HepG2 (cell line): ENCODE measurements at regions not wholly inside any gene's neighbourhood (a gene's known extent, or its start where the extent isn't known, plus 50 kb on each side); places are given as distances from the start of the nearest gene placed in this dataset.

Experiments
- ATAC-seq: fragments of 200-7000 bp; cut with Tn5 transposase; 3 replicates; pipeline ENCODE4 v1.9.1; 2020; ENCODE audit warnings: mild to moderate bottlenecking, moderate library complexity
- BruUV-seq: library from RNA; stranded (reverse); fragments of 400-500 nt; replicated peaks from 2 replicates; lab custom pipeline; 2021; lab: Mats Ljungman, UMichigan
- CTCF ChIA-PET: fragments of 300-600 bp; formaldehyde crosslinking; extraction: SDS; loops from one replicate; lab custom pipeline; 2021; ENCODE audit warnings: low total read pairs, inconsistent platforms, low intra/inter-chr PET ratio; lab: Yijun Ruan, JAX
- POLR2A ChIA-PET: fragments of 350-600 bp; sonication (Branson Sonifier 250); formaldehyde crosslinking; loops from one replicate; lab custom pipeline; 2020; ENCODE audit warnings: antibody characterized with exemption, inconsistent platforms; lab: Yijun Ruan, JAX
- DNase-seq: peaks from one replicate; pipeline ENCODE4 v3.0.0-alpha.2; 2015; ENCODE audit warnings: low spot score
- FAIRE-seq: peaks from 3 replicates; lab custom pipeline; 2011; peaks lifted over from hg19 to GRCh38; lab: Jason Lieb, UNC
- H2AFZ ChIP-seq: one replicate; pipeline ENCODE4 v1.6.1; 2011; ENCODE audit warnings: low read length, inconsistent platforms
- H3K27ac ChIP-seq: fragments of 300-600 bp; 3 replicates; pipeline ENCODE4 v1.8.0; 2011; ENCODE audit warnings: mixed run types, mild to moderate bottlenecking, mixed read lengths, low read length, inconsistent platforms; ENCODE audit not compliant: insufficient read depth; ENCODE audit errors: extremely low read length
- H3K27me3 ChIP-seq, 2 experiments: fragments of 200-600 bp in 1 of 2; 2 replicates in 1 of 2; 3 replicates in 1 of 2; pipeline versions ENCODE4 v1.6.0 to v1.8.0; 2011; ENCODE audit warnings: low read length in 2 of 2, mild to moderate bottlenecking in 2 of 2, moderate library complexity in 2 of 2, inconsistent platforms in 1 of 2; ENCODE audit not compliant: insufficient read depth in 2 of 2, control insufficient read depth in 1 of 2
- H3K36me3 ChIP-seq, 2 experiments: fragments of 200-600 bp in 1 of 2; replicated peaks in 1 of 2; 2 replicates in 1 of 2; 3 replicates in 1 of 2; pipeline versions ENCODE4 v1.5.1 to v1.8.0; 2011; ENCODE audit warnings: low read length in 2 of 2, inconsistent platforms in 1 of 2; ENCODE audit not compliant: insufficient read depth in 2 of 2, control insufficient read depth in 1 of 2
- H3K4me1 ChIP-seq: 2 replicates; pipeline ENCODE4 v1.5.1; 2012; ENCODE audit warnings: low read length, inconsistent platforms; ENCODE audit not compliant: insufficient read depth
- H3K4me2 ChIP-seq: 2 replicates; pipeline ENCODE4 v1.6.0; 2011; ENCODE audit warnings: low read depth, low read length, inconsistent platforms
- H3K4me3 ChIP-seq, 3 experiments: fragments of 200-600 bp in 1 of 3; sonication (generic), shearing (Covaris generic) in 1 of 3; replicated peaks in 1 of 3; 2 replicates each; pipeline ENCODE4 v1.5.1; 2011 to 2016; ENCODE audit warnings: low read length in 3 of 3, inconsistent platforms in 2 of 3, low read depth in 2 of 3, mild to moderate bottlenecking in 2 of 3, control low read depth in 1 of 3, mixed read lengths in 1 of 3; ENCODE audit not compliant: insufficient read depth in 1 of 3
- H3K79me2 ChIP-seq: one replicate; pipeline ENCODE4 v1.6.1; 2011; ENCODE audit warnings: low read length, inconsistent platforms; ENCODE audit not compliant: insufficient read depth
- H3K9ac ChIP-seq: 2 replicates; pipeline ENCODE4 v1.6.0; 2011; ENCODE audit warnings: mild to moderate bottlenecking, low read depth, low read length, inconsistent platforms; ENCODE audit not compliant: insufficient read depth
- H3K9me3 ChIP-seq: 2 replicates; pipeline ENCODE4 v1.5.1; 2012; ENCODE audit warnings: mild to moderate bottlenecking, low read length
- H4K20me1 ChIP-seq: 2 replicates; pipeline ENCODE4 v1.6.0; 2011; ENCODE audit warnings: inconsistent platforms, mild to moderate bottlenecking, low read length, moderate library complexity; ENCODE audit not compliant: insufficient read depth
- ATF2 ChIP-seq: sonication (generic); formaldehyde crosslinking; IDR thresholded peaks from 2 replicates; pipeline ENCODE4 v1.4.0; 2020; ENCODE audit warnings: missing genetic modification reagents
- ETS1 ChIP-seq: sonication (generic); formaldehyde crosslinking; IDR thresholded peaks from 2 replicates; pipeline ENCODE4 v1.4.0; 2020; ENCODE audit warnings: missing genetic modification reagents
- HNF4A ChIP-seq: sonication (generic); formaldehyde crosslinking; IDR thresholded peaks from 2 replicates; pipeline ENCODE4 v1.4.0; 2020; ENCODE audit warnings: missing genetic modification reagents
- HNF4G ChIP-seq, 2 experiments: sonication (generic) in 1 of 2; formaldehyde crosslinking in 1 of 2; IDR thresholded peaks; 2 replicates each; pipeline versions ENCODE4 v1.4.0 to v1.6.1; 2011 to 2020; ENCODE audit warnings: borderline replicate concordance in 2 of 2, low read depth in 2 of 2, mild to moderate bottlenecking in 2 of 2, low read length in 1 of 2, missing genetic modification reagents in 1 of 2, moderate library complexity in 1 of 2
- MBNL3 ChIP-seq: fragments of 250-450 bp; sonication (Bioruptor Pico); conservative IDR thresholded peaks from 2 replicates; pipeline ENCODE4 v1.8.0; 2022; ENCODE audit warnings: mild to moderate bottlenecking, inconsistent platforms
- RBM39 ChIP-seq: fragments of 200-400 bp; formaldehyde crosslinking; IDR thresholded peaks from one replicate; pipeline ENCODE4 v1.6.1; 2018; ENCODE audit warnings: antibody characterized with exemption, mild to moderate bottlenecking, low read depth, low read length; ENCODE audit not compliant: poor library complexity, severe bottlenecking
- RFXANK ChIP-seq: IDR thresholded peaks from 2 replicates; pipeline ENCODE4 v1.6.1; 2016
- SOX13 ChIP-seq, 3 experiments: fragments of 450-650 bp in 1 of 3; sonication (generic) in 1 of 3; formaldehyde crosslinking in 1 of 3; IDR thresholded peaks in 2 of 3; conservative IDR thresholded peaks in 1 of 3; 2 replicates each; pipeline versions ENCODE4 v1.5.0 to v1.6.1; 2016 to 2020; ENCODE audit warnings: antibody characterized with exemption in 1 of 3, mild to moderate bottlenecking in 1 of 3, missing compliant biosample characterization in 1 of 3, missing genetic modification reagents in 1 of 3, moderate library complexity in 1 of 3
- ZNF484 ChIP-seq: sonication (generic); formaldehyde crosslinking; IDR thresholded peaks from 2 replicates; pipeline ENCODE4 v1.5.1; 2020; ENCODE audit warnings: mild to moderate bottlenecking, low read depth, missing genetic modification reagents, borderline replicate concordance
- ZNF777 ChIP-seq: sonication (generic); formaldehyde crosslinking; IDR thresholded peaks from 2 replicates; pipeline ENCODE4 v1.4.0; 2020; ENCODE audit warnings: missing genetic modification reagents
- ZXDC ChIP-seq: sonication (generic); formaldehyde crosslinking; IDR thresholded peaks from 2 replicates; pipeline ENCODE4 v1.5.0; 2020; ENCODE audit warnings: mild to moderate bottlenecking, missing genetic modification reagents
- WGBS: methylation state at CpG from one replicate; pipeline ENCODE4 v1.1.6; 2017; ENCODE audit warnings: low lambda C conversion rate; 5-methylcytosine and 5-hydroxymethylcytosine counted together
- in situ Hi-C: cut with HindIII; loops from 2 replicates; pipeline ENCODE4 v1.10.0; 2017; ENCODE audit warnings: low pct_unique_long_range_greater_than_20kb; ENCODE audit not compliant: extremely low pct_ligation_motif_present
- intact Hi-C: fragments of 100-400 bp; cut with micrococcal nuclease; formaldehyde crosslinking; loops from one replicate; pipeline ENCODE4 v1.10.0; 2022; ENCODE audit not compliant: unreplicated experiment

GRCh38 chr3:25293736-25294135, 134.3 kb upstream of the RARB start:
- no peak overlapping the region for H3K9ac ChIP-seq
- H3K36me3 ChIP-seq = no peaks in the 10 kb centered on the region
- no peak overlapping the region for H3K27ac ChIP-seq
- H3K79me2 ChIP-seq = no peaks in the 10 kb centered on the region
- WGBS = 0% methylated on average over 3 of the region's 5 CpGs
- TF ChIP-seq ZXDC (CRISPR knock-in tag) (no peak), ZNF777 (CRISPR knock-in tag) (no peak), HNF4A (CRISPR knock-in tag) (no peak), RBM39 (no peak), RFXANK (CRISPR knock-in tag) (no peak), ATF2 (CRISPR knock-in tag) (no peak), SOX13 (IDR thresholded peaks at IDR 0.05) (no peak), SOX13 (CRISPR knock-in tag; conservative IDR thresholded peaks at IDR 0.05 in 1 of 2, IDR thresholded peaks at IDR 0.05 in 1 of 2) (no peak), HNF4G (IDR thresholded peaks at IDR 0.05; ENCODE audit: borderline replicate concordance, low read depth, low read length) (no peak), HNF4G (CRISPR knock-in tag; IDR thresholded peaks at IDR 0.05; ENCODE audit: borderline replicate concordance, low read depth) (no peak), ZNF484 (CRISPR knock-in tag) (no peak), MBNL3 (CRISPR knock-in tag) (no peak), ETS1 (no peak)
- CTCF ChIA-PET = no interaction called here
- in situ Hi-C loops (no loop called here), intact Hi-C loops (no loop called here)
- H3K27me3 ChIP-seq = no peaks in the 10 kb centered on the region
- no peak for FAIRE-seq
- no peaks in the 10 kb centered on the region for H3K9me3 ChIP-seq
- no peaks in the 10 kb centered on the region for H4K20me1 ChIP-seq
- H3K4me1 ChIP-seq = no peaks in the 10 kb centered on the region
- H2AFZ ChIP-seq = no peak overlapping the region
- no peak for DNase-seq
- ATAC-seq = no peak
- no peak overlapping the region for H3K4me3 ChIP-seq
- no peak overlapping the region for H3K4me2 ChIP-seq
- POLR2A ChIA-PET = no interaction called here
- BruUV-seq = no TSS peak
